ENCODE measurements at regions not wholly inside any gene's neighbourhood (a gene's known extent, or its start where the extent isn't known, plus 50 kb on each side); places are given as distances from the start of the nearest gene placed in this dataset.

- H2AFZ ChIP-seq (ENCODE audit: low read length) = no peak overlapping the region
- no TSS peak for BruUV-seq (replicated peaks)
- no peak for DNase-seq (ENCODE audit: low spot score)
- no peaks in the 10 kb centered on the region for H3K36me3 ChIP-seq (ENCODE audit: insufficient read depth, low read length)
- no peaks in the 10 kb centered on the region for H3K79me2 ChIP-seq (ENCODE audit: insufficient read depth, low read depth, low read length)
- no peaks in the 10 kb centered on the region for H3K4me1 ChIP-seq (ENCODE audit: insufficient read depth, low read length, poor library complexity, severe bottlenecking)
- ChIA-PET CTCF (ENCODE audit: unreplicated experiment) (no interaction called here), POLR2A (no interaction called here)
- H3K9me3 ChIP-seq (ENCODE audit: low read length) = no peaks in the 10 kb centered on the region
- H3K4me2 ChIP-seq (ENCODE audit: low read length) = no peak overlapping the region
- no peak overlapping the region for H3K27ac ChIP-seq (ENCODE audit: low read depth, low read length, poor library complexity, severe bottlenecking)
- no peaks in the 10 kb centered on the region for H4K20me1 ChIP-seq (ENCODE audit: insufficient read depth, low read length)
- H3K9me2 ChIP-seq (ENCODE audit: insufficient read depth, low read length) = no peaks in the 10 kb centered on the region
- no peak overlapping the region for H3K4me3 ChIP-seq (ENCODE audit: low read depth, low read length, poor library complexity, severe bottlenecking)
- TF ChIP-seq EZH2phosphoT487 (IDR thresholded peaks at IDR 0.05; ENCODE audit: borderline replicate concordance, low read depth, low read length) (no peak), CTCF (conservative IDR thresholded peaks at IDR 0.05; ENCODE audit: low read length) (no peak)
- intact Hi-C loops (cut with micrococcal nuclease; ENCODE audit: unreplicated experiment) = no loop called here
Measured at GRCh38 chr16:65959983-65960382, 406.5 kb upstream of the CDH5 start.

GRCh38 chr16:65958086-65958485 lies 408.4 kb upstream of the CDH5 start:
- H3K79me2 ChIP-seq (ENCODE audit: insufficient read depth, low read depth, low read length) = no peaks in the 10 kb centered on the region
- no peak overlapping the region for H3K27ac ChIP-seq (ENCODE audit: low read depth, low read length, poor library complexity, severe bottlenecking)
- H3K9me2 ChIP-seq (ENCODE audit: insufficient read depth, low read length) = no peaks in the 10 kb centered on the region
- no peaks in the 10 kb centered on the region for H3K36me3 ChIP-seq (ENCODE audit: insufficient read depth, low read length)
- CTCF ChIA-PET (ENCODE audit: unreplicated experiment) = no interaction called here
- H3K4me1 ChIP-seq (ENCODE audit: insufficient read depth, low read length, poor library complexity, severe bottlenecking) = no peaks in the 10 kb centered on the region
- TF ChIP-seq EZH2phosphoT487 (IDR thresholded peaks at IDR 0.05; ENCODE audit: borderline replicate concordance, low read depth, low read length) (no peak), CTCF (conservative IDR thresholded peaks at IDR 0.05; ENCODE audit: low read length) (no peak)
- H3K4me3 ChIP-seq (ENCODE audit: low read depth, low read length, poor library complexity, severe bottlenecking) = no peak overlapping the region
- POLR2A ChIA-PET = interaction anchor here (1.1 kb wide), 1 partner anchor 57 kb away, joined by 3 read pairs; no protein-coding TSS in a partner anchor
- H2AFZ ChIP-seq (ENCODE audit: low read length) = no peak overlapping the region
- H3K9me3 ChIP-seq (ENCODE audit: low read length) = no peaks in the 10 kb centered on the region
- DNase-seq (ENCODE audit: low spot score) = no peak
- no peak overlapping the region for H3K4me2 ChIP-seq (ENCODE audit: low read length)
- BruUV-seq (replicated peaks) = no TSS peak
- H4K20me1 ChIP-seq (ENCODE audit: insufficient read depth, low read length) = no peaks in the 10 kb centered on the region
- intact Hi-C loops (cut with micrococcal nuclease; ENCODE audit: unreplicated experiment) = no loop called here

GRCh38 chr16:65956100-65956499 lies 410.4 kb upstream of the CDH5 start:
- no peak for DNase-seq (ENCODE audit: low spot score)
- Histone ChIP-seq H2AFZ (ENCODE audit: low read length) (no peak overlapping the region), H3K4me1 (ENCODE audit: insufficient read depth, low read length, poor library complexity, severe bottlenecking) (no peaks in the 10 kb centered on the region), H3K9me3 (ENCODE audit: low read length) (no peaks in the 10 kb centered on the region), H3K27ac (ENCODE audit: low read depth, low read length, poor library complexity, severe bottlenecking) (no peak overlapping the region), H3K36me3 (ENCODE audit: insufficient read depth, low read length) (no peaks in the 10 kb centered on the region), H3K4me3 (ENCODE audit: low read depth, low read length, poor library complexity, severe bottlenecking) (no peak overlapping the region), H3K9me2 (ENCODE audit: insufficient read depth, low read length) (no peaks in the 10 kb centered on the region), H4K20me1 (ENCODE audit: insufficient read depth, low read length) (no peaks in the 10 kb centered on the region), H3K79me2 (ENCODE audit: insufficient read depth, low read depth, low read length) (no peaks in the 10 kb centered on the region), H3K4me2 (ENCODE audit: low read length) (no peak overlapping the region)
- ChIA-PET CTCF (ENCODE audit: unreplicated experiment) (no interaction called here), POLR2A (no interaction called here)
- no TSS peak for BruUV-seq (replicated peaks)
- TF ChIP-seq EZH2phosphoT487 (IDR thresholded peaks at IDR 0.05; ENCODE audit: borderline replicate concordance, low read depth, low read length) (no peak), CTCF (conservative IDR thresholded peaks at IDR 0.05; ENCODE audit: low read length) (no peak)
- intact Hi-C loops (cut with micrococcal nuclease; ENCODE audit: unreplicated experiment) = no loop called here
